NT2/D1 (cell line): ENCODE measurements at regions not wholly inside any gene's neighbourhood (a gene's known extent, or its start where the extent isn't known, plus 50 kb on each side); places are given as distances from the start of the nearest gene placed in this dataset.

Experiments
- DNase-seq: peaks from one replicate; pipeline ENCODE4 v3.0.0-alpha.2; 2011; ENCODE audit warnings: low read depth, low spot score
- H3K27me3 ChIP-seq: 2 replicates; pipeline ENCODE4 v1.6.0; 2011; ENCODE audit warnings: mild to moderate bottlenecking; ENCODE audit not compliant: insufficient read length, insufficient read depth
- H3K36me3 ChIP-seq: 2 replicates; pipeline ENCODE4 v1.6.1; 2011; ENCODE audit warnings: mild to moderate bottlenecking, low read length, mixed read lengths; ENCODE audit not compliant: insufficient read depth, insufficient read length
- H3K4me1 ChIP-seq: 2 replicates; pipeline ENCODE4 v1.5.1; 2011; ENCODE audit not compliant: insufficient read depth, insufficient read length
- H3K4me3 ChIP-seq: 2 replicates; pipeline ENCODE4 v1.5.1; 2011; ENCODE audit warnings: low read depth; ENCODE audit not compliant: insufficient read length
- H3K9ac ChIP-seq: 2 replicates; pipeline ENCODE4 v1.6.0; 2011; ENCODE audit warnings: low read depth; ENCODE audit not compliant: insufficient read length
- H3K9me3 ChIP-seq: 2 replicates; pipeline ENCODE4 v1.5.1; 2011; ENCODE audit warnings: mild to moderate bottlenecking, low read length; ENCODE audit not compliant: insufficient read depth
- SUZ12 ChIP-seq: IDR thresholded peaks from 2 replicates; pipeline ENCODE4 v1.6.1; 2011; ENCODE audit not compliant: insufficient read length, insufficient read depth; ENCODE audit errors: extremely low read depth
- YY1 ChIP-seq: IDR thresholded peaks from 2 replicates; pipeline ENCODE4 v1.6.1; 2011; ENCODE audit not compliant: insufficient read length, insufficient read depth
- ZNF274 ChIP-seq: IDR thresholded peaks from 2 replicates; pipeline ENCODE4 v1.6.1; 2011; ENCODE audit warnings: mild to moderate bottlenecking, low read depth, low read length

GRCh38 chr3:86748015-86748414 lies 242.9 kb downstream of the VGLL3 start:
- no peaks in the 10 kb centered on the region for H3K36me3 ChIP-seq
- no peak overlapping the region for H3K4me3 ChIP-seq
- H3K4me1 ChIP-seq: no peaks in the 10 kb centered on the region
- no peaks in the 10 kb centered on the region for H3K9me3 ChIP-seq
- no peak overlapping the region for H3K9ac ChIP-seq
- H3K27me3 ChIP-seq: no peaks in the 10 kb centered on the region
- DNase-seq: no peak
- TF ChIP-seq ZNF274 (no peak), YY1 (no peak), SUZ12 (no peak)

GRCh38 chr3:86744051-86744450 lies 246.9 kb downstream of the VGLL3 start:
- H3K36me3 ChIP-seq: no peaks in the 10 kb centered on the region
- H3K9ac ChIP-seq: no peak overlapping the region
- DNase-seq: no peak
- H3K9me3 ChIP-seq: no peaks in the 10 kb centered on the region
- no peak overlapping the region for H3K4me3 ChIP-seq
- no peak for TF ChIP-seq ZNF274
- no peak for TF ChIP-seq YY1
- TF ChIP-seq SUZ12: no peak
- H3K27me3 ChIP-seq: no peaks in the 10 kb centered on the region
- no peaks in the 10 kb centered on the region for H3K4me1 ChIP-seq

- no peak for TF ChIP-seq SUZ12
- no peak for TF ChIP-seq ZNF274
- no peak for TF ChIP-seq YY1
- H3K4me3 ChIP-seq: no peak overlapping the region
- H3K4me1 ChIP-seq: no peaks in the 10 kb centered on the region
- no peak for DNase-seq
- H3K9ac ChIP-seq: no peak overlapping the region
- H3K27me3 ChIP-seq: no peaks in the 10 kb centered on the region
- no peaks in the 10 kb centered on the region for H3K36me3 ChIP-seq
- no peaks in the 10 kb centered on the region for H3K9me3 ChIP-seq
These were observed 247.7 kb downstream of the VGLL3 start for GRCh38 chr3:86743233-86743632.

- Histone ChIP-seq H3K27me3 (no peaks in the 10 kb centered on the region), H3K36me3 (no peaks in the 10 kb centered on the region)
- no peak for TF ChIP-seq SUZ12
These were observed 250.2 kb downstream of the VGLL3 start for GRCh38 chr3:86740751-86741150.

GRCh38 chr3:86739244-86739643 lies 251.7 kb downstream of the VGLL3 start:
- no peak for DNase-seq
- Histone ChIP-seq H3K4me1 (no peaks in the 10 kb centered on the region), H3K36me3 (no peaks in the 10 kb centered on the region), H3K9me3 (no peaks in the 10 kb centered on the region), H3K27me3 (no peaks in the 10 kb centered on the region), H3K9ac (no peak overlapping the region), H3K4me3 (no peak overlapping the region)
- TF ChIP-seq ZNF274 (no peak), YY1 (no peak), SUZ12 (no peak)

More at GRCh38 chr3:86740751-86741150, 250.2 kb downstream of the VGLL3 start:
- Histone ChIP-seq H3K4me1 (no peaks in the 10 kb centered on the region), H3K9ac (no peak overlapping the region), H3K9me3 (no peaks in the 10 kb centered on the region), H3K4me3 (no peak overlapping the region)
- DNase-seq: no peak

GRCh38 chr3:86738684-86739083 lies 252.3 kb downstream of the VGLL3 start:
- no peak for TF ChIP-seq SUZ12
- no peak for TF ChIP-seq YY1
- TF ChIP-seq ZNF274: no peak

GRCh38 chr3:86737517-86737916 lies 253.4 kb downstream of the VGLL3 start:
- no peak overlapping the region for H3K4me3 ChIP-seq
- H3K27me3 ChIP-seq: no peaks in the 10 kb centered on the region
- H3K9ac ChIP-seq: no peak overlapping the region
- peaks cover 6% of the 10 kb centered on the region; the same call in 1 of the 2 replicates for H3K9me3 ChIP-seq
- no peak for DNase-seq
- H3K4me1 ChIP-seq: no peaks in the 10 kb centered on the region
- TF ChIP-seq YY1 (no peak), ZNF274 (no peak), SUZ12 (no peak)
- H3K36me3 ChIP-seq: no peaks in the 10 kb centered on the region

More at GRCh38 chr3:86738684-86739083, 252.3 kb downstream of the VGLL3 start:
- Histone ChIP-seq H3K4me1 (no peaks in the 10 kb centered on the region), H3K9ac (no peak overlapping the region), H3K36me3 (no peaks in the 10 kb centered on the region), H3K27me3 (no peaks in the 10 kb centered on the region), H3K4me3 (no peak overlapping the region), H3K9me3 (no peaks in the 10 kb centered on the region)
- no peak for DNase-seq

GRCh38 chr3:86733257-86733656 lies 257.7 kb downstream of the VGLL3 start:
- Histone ChIP-seq H3K9me3 (peaks cover 21% of the 10 kb centered on the region; the same call in 1 of the 2 replicates), H3K27me3 (no peaks in the 10 kb centered on the region), H3K4me3 (no peak overlapping the region), H3K9ac (no peak overlapping the region), H3K36me3 (no peaks in the 10 kb centered on the region), H3K4me1 (no peaks in the 10 kb centered on the region)
- DNase-seq: no peak
- TF ChIP-seq ZNF274: no peak
- TF ChIP-seq SUZ12: no peak
- TF ChIP-seq YY1: no peak
